WTC11 (cell line): ENCODE measurements at regions not wholly inside any gene's neighbourhood (a gene's known extent, or its start where the extent isn't known, plus 50 kb on each side); places are given as distances from the start of the nearest gene placed in this dataset.

ENCODE experiments used
- CBFB ChIP-seq: sonication (generic); formaldehyde crosslinking; IDR thresholded peaks from 2 replicates; pipeline ENCODE4 v1.8.1; 2022; ENCODE audit warnings: mild to moderate bottlenecking, low read depth, missing genetic modification reagents
- CREM ChIP-seq: sonication (generic); formaldehyde crosslinking; IDR thresholded peaks from 2 replicates; pipeline ENCODE4 v1.8.1; 2022; ENCODE audit warnings: mild to moderate bottlenecking, missing genetic modification reagents, moderate library complexity
- ESRRA ChIP-seq: sonication (generic); formaldehyde crosslinking; IDR thresholded peaks from 2 replicates; pipeline ENCODE4 v1.8.1; 2022; ENCODE audit warnings: mild to moderate bottlenecking, missing genetic modification reagents, borderline replicate concordance
- FOXJ3 ChIP-seq: sonication (generic); formaldehyde crosslinking; IDR thresholded peaks from 2 replicates; pipeline ENCODE4 v1.9.0; 2021; ENCODE audit warnings: missing genetic modification reagents, mild to moderate bottlenecking, borderline replicate concordance
- NFYB ChIP-seq: sonication (generic); formaldehyde crosslinking; conservative IDR thresholded peaks from 2 replicates; pipeline ENCODE4 v1.8.0; 2022; ENCODE audit warnings: low read depth, missing genetic modification reagents
- ZBTB21 ChIP-seq: sonication (generic); formaldehyde crosslinking; IDR thresholded peaks from 2 replicates; pipeline ENCODE4 v1.8.1; 2023; ENCODE audit warnings: mild to moderate bottlenecking, missing genetic modification reagents, borderline replicate concordance
- ZNF232 ChIP-seq: sonication (generic); formaldehyde crosslinking; IDR thresholded peaks from 2 replicates; pipeline ENCODE4 v1.8.0; 2022; ENCODE audit warnings: mild to moderate bottlenecking, missing genetic modification reagents
- TF ChIP-seq, protein P1 (sequence below): fragments of 200-600 bp; IDR thresholded peaks from 2 replicates; pipeline ENCODE4 v1.8.0; 2022; ENCODE audit warnings: antibody characterized with exemption
- TF ChIP-seq, protein P2 (sequence below): sonication (generic); formaldehyde crosslinking; IDR thresholded peaks from 2 replicates; pipeline ENCODE4 v1.8.0; 2022; ENCODE audit warnings: mild to moderate bottlenecking, missing genetic modification reagents
- TF ChIP-seq, protein P3 (sequence below): fragments of 250-450 bp; sonication (Bioruptor Pico); IDR thresholded peaks from 2 replicates; pipeline ENCODE4 v1.8.0; 2021; ENCODE audit warnings: mild to moderate bottlenecking

DNA sequence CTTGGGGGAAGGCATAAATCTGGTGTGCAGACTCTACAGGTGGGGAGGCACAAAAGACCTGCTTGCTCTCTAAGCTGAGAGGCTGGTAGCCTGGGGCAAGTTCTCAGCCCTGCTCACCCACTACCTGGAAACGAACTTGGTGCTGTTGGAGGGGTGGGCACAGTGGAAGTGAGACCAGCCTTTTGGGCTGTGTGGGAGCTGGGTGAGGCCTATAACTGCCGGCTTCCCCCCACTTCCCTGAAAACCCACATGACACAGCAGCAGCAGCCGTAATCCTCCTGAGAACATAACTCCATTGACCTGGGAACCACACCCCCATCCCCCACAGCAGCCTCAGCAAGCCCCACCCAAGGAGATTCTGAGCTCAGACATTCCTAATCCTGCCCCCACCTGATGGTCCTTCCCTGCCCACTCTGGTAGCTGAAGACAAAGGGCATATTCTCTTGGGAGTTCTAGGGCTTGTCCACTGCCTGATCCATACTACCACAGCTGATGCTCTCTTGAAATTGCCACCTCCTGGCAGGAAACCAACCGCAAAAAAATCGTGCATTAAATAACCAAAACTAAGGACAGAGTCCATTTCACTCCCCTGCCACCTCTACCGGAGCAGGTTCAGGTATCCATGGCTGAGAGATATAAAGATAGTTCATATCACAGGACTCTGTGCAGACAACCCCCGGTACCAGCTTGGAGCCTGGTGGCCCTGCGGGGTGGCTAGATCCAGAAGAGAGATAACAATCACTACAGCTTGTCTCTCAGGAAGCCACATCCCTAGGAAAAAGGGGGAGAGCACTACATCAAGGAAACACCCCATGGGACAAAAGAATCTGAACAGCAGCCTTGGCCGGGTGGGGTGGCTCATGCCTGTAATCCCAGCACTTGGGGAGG lies 178.1 kb downstream of the NDUFA10 start:
- TF ChIP-seq, protein P1, sequence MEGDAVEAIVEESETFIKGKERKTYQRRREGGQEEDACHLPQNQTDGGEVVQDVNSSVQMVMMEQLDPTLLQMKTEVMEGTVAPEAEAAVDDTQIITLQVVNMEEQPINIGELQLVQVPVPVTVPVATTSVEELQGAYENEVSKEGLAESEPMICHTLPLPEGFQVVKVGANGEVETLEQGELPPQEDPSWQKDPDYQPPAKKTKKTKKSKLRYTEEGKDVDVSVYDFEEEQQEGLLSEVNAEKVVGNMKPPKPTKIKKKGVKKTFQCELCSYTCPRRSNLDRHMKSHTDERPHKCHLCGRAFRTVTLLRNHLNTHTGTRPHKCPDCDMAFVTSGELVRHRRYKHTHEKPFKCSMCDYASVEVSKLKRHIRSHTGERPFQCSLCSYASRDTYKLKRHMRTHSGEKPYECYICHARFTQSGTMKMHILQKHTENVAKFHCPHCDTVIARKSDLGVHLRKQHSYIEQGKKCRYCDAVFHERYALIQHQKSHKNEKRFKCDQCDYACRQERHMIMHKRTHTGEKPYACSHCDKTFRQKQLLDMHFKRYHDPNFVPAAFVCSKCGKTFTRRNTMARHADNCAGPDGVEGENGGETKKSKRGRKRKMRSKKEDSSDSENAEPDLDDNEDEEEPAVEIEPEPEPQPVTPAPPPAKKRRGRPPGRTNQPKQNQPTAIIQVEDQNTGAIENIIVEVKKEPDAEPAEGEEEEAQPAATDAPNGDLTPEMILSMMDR: no peak
- TF ChIP-seq NFYB (CRISPR knock-in tag) (no peak), FOXJ3 (no peak), ESRRA (no peak), CBFB (CRISPR knock-in tag) (no peak), ZNF232 (CRISPR knock-in tag) (no peak), CREM (CRISPR knock-in tag) (no peak), ZBTB21 (CRISPR knock-in tag) (no peak)
- TF ChIP-seq, protein P2, sequence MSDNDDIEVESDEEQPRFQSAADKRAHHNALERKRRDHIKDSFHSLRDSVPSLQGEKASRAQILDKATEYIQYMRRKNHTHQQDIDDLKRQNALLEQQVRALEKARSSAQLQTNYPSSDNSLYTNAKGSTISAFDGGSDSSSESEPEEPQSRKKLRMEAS (CRISPR knock-in tag): no peak
- TF ChIP-seq, protein P3, sequence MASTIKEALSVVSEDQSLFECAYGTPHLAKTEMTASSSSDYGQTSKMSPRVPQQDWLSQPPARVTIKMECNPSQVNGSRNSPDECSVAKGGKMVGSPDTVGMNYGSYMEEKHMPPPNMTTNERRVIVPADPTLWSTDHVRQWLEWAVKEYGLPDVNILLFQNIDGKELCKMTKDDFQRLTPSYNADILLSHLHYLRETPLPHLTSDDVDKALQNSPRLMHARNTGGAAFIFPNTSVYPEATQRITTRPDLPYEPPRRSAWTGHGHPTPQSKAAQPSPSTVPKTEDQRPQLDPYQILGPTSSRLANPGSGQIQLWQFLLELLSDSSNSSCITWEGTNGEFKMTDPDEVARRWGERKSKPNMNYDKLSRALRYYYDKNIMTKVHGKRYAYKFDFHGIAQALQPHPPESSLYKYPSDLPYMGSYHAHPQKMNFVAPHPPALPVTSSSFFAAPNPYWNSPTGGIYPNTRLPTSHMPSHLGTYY (CRISPR knock-in tag): no peak
